GOT3 (cell line): ENCODE measurements at regions not wholly inside any gene's neighbourhood (a gene's known extent, or its start where the extent isn't known, plus 50 kb on each side); places are given as distances from the start of the nearest gene placed in this dataset.
"Not testable (repeated sequence)": the region's sequence is repeated elsewhere in the genome, so short reads cannot be mapped to it uniquely, and the experiment has no call there.

Experiments used
- DNase-seq: peaks from one replicate; lab custom pipeline; 2025; ENCODE audit warnings: mixed read lengths; lab: John Stamatoyannopoulos, UW

- DNase-seq = no peak
Observed at GRCh38 chr7:46072722-46073121, 151.7 kb upstream of the IGFBP3 start.

GRCh38 chr7:46071601-46072000 lies 150.5 kb upstream of the IGFBP3 start:
- no peak for DNase-seq

GRCh38 chr7:46071076-46071475 lies 150.0 kb upstream of the IGFBP3 start:
- no peak for DNase-seq

- no peak for DNase-seq
Observed at GRCh38 chr7:46068159-46068558, 147.1 kb upstream of the IGFBP3 start.

- DNase-seq = no peak
Observed at GRCh38 chr7:46059308-46060020, 138.4 kb upstream of the IGFBP3 start.

GRCh38 chr7:46058086-46058823 lies 137.2 kb upstream of the IGFBP3 start:
- no peak for DNase-seq

- DNase-seq = no peak
Observed at GRCh38 chr7:46054915-46055314, 133.8 kb upstream of the IGFBP3 start.

GRCh38 chr7:46054272-46054671 lies 133.2 kb upstream of the IGFBP3 start:
- no peak for DNase-seq

GRCh38 chr7:46047581-46047980 lies 126.5 kb upstream of the IGFBP3 start:
- no peak for DNase-seq

- DNase-seq = not testable (repeated sequence)
Observed at GRCh38 chr7:46043338-46043737, 122.3 kb upstream of the IGFBP3 start.

GRCh38 chr7:46039813-46040212 lies 118.7 kb upstream of the IGFBP3 start:
- not testable (repeated sequence) for DNase-seq

- DNase-seq = no peak
Observed at GRCh38 chr7:46035166-46035565, 114.1 kb upstream of the IGFBP3 start.

GRCh38 chr7:46034056-46034768 lies 113.1 kb upstream of the IGFBP3 start:
- DNase-seq = no peak

GRCh38 chr7:46033592-46033991 lies 112.5 kb upstream of the IGFBP3 start:
- DNase-seq = no peak

GRCh38 chr7:46032942-46033341 lies 111.9 kb upstream of the IGFBP3 start:
- no peak for DNase-seq

- DNase-seq = no peak
Observed at GRCh38 chr7:46032353-46032752, 111.3 kb upstream of the IGFBP3 start.

- no peak for DNase-seq
Observed at GRCh38 chr7:46029111-46029704, 108.1 kb upstream of the IGFBP3 start.

- DNase-seq = no peak
Observed at GRCh38 chr7:46028246-46028645, 107.2 kb upstream of the IGFBP3 start.

GRCh38 chr7:46026741-46027140 lies 105.7 kb upstream of the IGFBP3 start:
- no peak for DNase-seq

GRCh38 chr7:46024263-46024916 lies 103.3 kb upstream of the IGFBP3 start:
- no peak for DNase-seq

GRCh38 chr7:46022397-46022796 lies 101.3 kb upstream of the IGFBP3 start:
- no peak for DNase-seq
